ENCODE measurements at regions not wholly inside any gene's neighbourhood (a gene's known extent, or its start where the extent isn't known, plus 50 kb on each side); places are given as distances from the start of the nearest gene placed in this dataset.

GRCh38 chr18:66083078-66083477 is 332.3 kb downstream of the CDH7 start:
- CTCF ChIA-PET (ENCODE audit: partially characterized antibody) = no interaction called here
- no peak overlapping the region for H4K8ac ChIP-seq (ENCODE audit: extremely low read depth, insufficient read depth, low read length)
- POLR2A ChIA-PET (ENCODE audit: partially characterized antibody) = no interaction called here
- no peak overlapping the region for H3K4me3 ChIP-seq (ENCODE audit: extremely low read depth in 1 of 4, insufficient read depth in 2 of 4, low read depth in 3 of 4, low read length in 4 of 4)
- H3K79me2 ChIP-seq (ENCODE audit: control insufficient read depth in 1 of 2, insufficient read depth in 2 of 2, low read length in 2 of 2) = no peaks in the 10 kb centered on the region
- no peak overlapping the region for H3K56ac ChIP-seq (replicated peaks; ENCODE audit: insufficient read length, low read depth, low read length)
- no peak for FAIRE-seq
- H3K23ac ChIP-seq (ENCODE audit: insufficient read length) = no peak overlapping the region
- no peaks in the 10 kb centered on the region for H3K4me1 ChIP-seq (replicated peaks in 1 of 4; ENCODE audit: control insufficient read depth in 3 of 4, insufficient read depth in 4 of 4, low read length in 3 of 4)
- no peak overlapping the region for H3K27ac ChIP-seq (ENCODE audit: low read depth, low read length)
- H2AK5ac ChIP-seq (ENCODE audit: low read depth, low read length) = no peak overlapping the region
- no peak overlapping the region for H2BK12ac ChIP-seq (ENCODE audit: low read depth, low read length)
- no peak overlapping the region for H3K14ac ChIP-seq (ENCODE audit: insufficient read length)
- H2BK15ac ChIP-seq (ENCODE audit: low read length) = no peak overlapping the region
- no peak overlapping the region for H2BK5ac ChIP-seq (ENCODE audit: low read depth, low read length)
- no peak overlapping the region for H3K4ac ChIP-seq (replicated peaks; ENCODE audit: insufficient read length, low read depth, low read length)
- no peaks in the 10 kb centered on the region for H3K27me3 ChIP-seq (replicated peaks in 1 of 4; ENCODE audit: control insufficient read depth in 3 of 4, extremely low read depth in 1 of 4, insufficient read depth in 3 of 4, low read length in 3 of 4)
- no peaks in the 10 kb centered on the region for H3K23me2 ChIP-seq (ENCODE audit: low read depth, low read length)
- no peaks in the 10 kb centered on the region for H3K36me3 ChIP-seq (ENCODE audit: control insufficient read depth in 2 of 4, insufficient read depth in 4 of 4, low read length in 3 of 4)
- no peak overlapping the region for H2BK20ac ChIP-seq (ENCODE audit: low read length)
- no peak overlapping the region for H4K91ac ChIP-seq (replicated peaks; ENCODE audit: insufficient read length, low read length)
- H3K9me3 ChIP-seq (ENCODE audit: insufficient read depth in 2 of 2, low read depth in 1 of 2, low read length in 1 of 2) = no peaks in the 10 kb centered on the region
- no peak for DNase-seq (ENCODE audit: low read depth in 1 of 2, low spot score in 2 of 2)
- H3K9ac ChIP-seq (replicated peaks in 1 of 4; ENCODE audit: extremely low read depth in 1 of 4, low read depth in 3 of 4, low read length in 3 of 4) = no peak overlapping the region
- no peaks in the 10 kb centered on the region for H3K79me1 ChIP-seq (ENCODE audit: low read depth, low read length)
- H4K5ac ChIP-seq (ENCODE audit: insufficient read length, low read depth, low read length) = no peak overlapping the region
- no peak overlapping the region for H3K18ac ChIP-seq (ENCODE audit: extremely low read depth, low read length)
- H3K4me2 ChIP-seq (ENCODE audit: insufficient read depth in 1 of 2, low read depth in 2 of 2, low read length in 2 of 2) = no peak overlapping the region
- H2BK120ac ChIP-seq (replicated peaks; ENCODE audit: low read depth, low read length) = no peak overlapping the region
- WGBS, 2 experiments (ENCODE audit: extremely low coverage in 1 of 2, insufficient coverage in 1 of 2, insufficient read length in 1 of 2, insufficient replicate concordance in 2 of 2, low coverage in 1 of 2, low lambda C conversion rate in 2 of 2, missing lambda C conversion rate in 1 of 2) = 91% methylated on average over 2 of the region's 2 CpGs; no CpG with 5 or more reads in 1 of the 2 experiments
- H2AFZ ChIP-seq (ENCODE audit: low read length) = no peak overlapping the region; the same call in 1 of the 2 replicates
- H4K20me1 ChIP-seq (replicated peaks in 1 of 2; ENCODE audit: control insufficient read depth in 1 of 2, insufficient read depth in 2 of 2, low read length in 2 of 2) = no peaks in the 10 kb centered on the region
- no peak for TF ChIP-seq SAP30 (IDR thresholded peaks at IDR 0.05; ENCODE audit: insufficient read depth, insufficient replicate concordance, low read length)
- no peak for TF ChIP-seq TCF12 (IDR thresholded peaks at IDR 0.05; ENCODE audit: low read depth, low read length)
- TF ChIP-seq SIN3A (conservative IDR thresholded peaks at IDR 0.05 in 1 of 2, IDR thresholded peaks at IDR 0.05 in 1 of 2; ENCODE audit: low read depth in 1 of 2, low read length in 2 of 2) = no peak
- TF ChIP-seq POLR2AphosphoS5 (IDR thresholded peaks at IDR 0.05; ENCODE audit: low read depth, low read length) = no peak
- TF ChIP-seq GABPA (IDR thresholded peaks at IDR 0.05; ENCODE audit: borderline replicate concordance, insufficient read depth, low read length) = no peak
- no peak for TF ChIP-seq JUND (IDR thresholded peaks at IDR 0.05; ENCODE audit: low read length)
- no peak for TF ChIP-seq SP1 (IDR thresholded peaks at IDR 0.05; ENCODE audit: low read depth, low read length)
- TF ChIP-seq, protein P1, sequence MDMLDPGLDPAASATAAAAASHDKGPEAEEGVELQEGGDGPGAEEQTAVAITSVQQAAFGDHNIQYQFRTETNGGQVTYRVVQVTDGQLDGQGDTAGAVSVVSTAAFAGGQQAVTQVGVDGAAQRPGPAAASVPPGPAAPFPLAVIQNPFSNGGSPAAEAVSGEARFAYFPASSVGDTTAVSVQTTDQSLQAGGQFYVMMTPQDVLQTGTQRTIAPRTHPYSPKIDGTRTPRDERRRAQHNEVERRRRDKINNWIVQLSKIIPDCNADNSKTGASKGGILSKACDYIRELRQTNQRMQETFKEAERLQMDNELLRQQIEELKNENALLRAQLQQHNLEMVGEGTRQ (IDR thresholded peaks at IDR 0.05; ENCODE audit: low read length) = no peak
- no peak for TF ChIP-seq CREB1 (IDR thresholded peaks at IDR 0.05)
- TF ChIP-seq GTF2F1 (IDR thresholded peaks at IDR 0.05; ENCODE audit: borderline replicate concordance, low read depth, low read length) = no peak
- no peak for TF ChIP-seq BRCA1 (IDR thresholded peaks at IDR 0.05; ENCODE audit: low read depth, low read length)
- TF ChIP-seq CTBP2 (IDR thresholded peaks at IDR 0.05; ENCODE audit: borderline replicate concordance, insufficient read depth, insufficient read length, low read length) = no peak
- no peak for TF ChIP-seq TBP (IDR thresholded peaks at IDR 0.05; ENCODE audit: low read depth, low read length)
- TF ChIP-seq MAX (IDR thresholded peaks at IDR 0.05) = no peak
